H1 (cell line): ENCODE measurements at regions not wholly inside any gene's neighbourhood (a gene's known extent, or its start where the extent isn't known, plus 50 kb on each side); places are given as distances from the start of the nearest gene placed in this dataset.

Experiments used
- MAX ChIP-seq: IDR thresholded peaks from 2 replicates; pipeline ENCODE4 v1.6.1; 2012; ENCODE audit warnings: inconsistent platforms

- no peak for TF ChIP-seq MAX
These were observed 88.9 kb downstream of the RPS29 start (continued) for GRCh38 chr14:49497267-49497666.
